Right lobe of liver (tissue), 4 donors: ENCODE measurements at regions not wholly inside any gene's neighbourhood (a gene's known extent, or its start where the extent isn't known, plus 50 kb on each side); places are given as distances from the start of the nearest gene placed in this dataset.

Experiments used
- POLR2A ChIP-seq: fragments of 450-650 bp; IDR thresholded peaks from one replicate; pipeline ENCODE4 v1.6.1; 2017; ENCODE audit warnings: antibody characterized with exemption, mild to moderate bottlenecking
- TF ChIP-seq, protein P1 (sequence below), 4 donors: fragments of 200-600 bp in 3 of 4; fragments of 450-650 bp in 1 of 4; IDR thresholded peaks; one replicate each; pipeline versions ENCODE4 v1.5.1 to v1.8.0; 2016 to 2022; ENCODE audit warnings: antibody characterized with exemption in 4 of 4, mild to moderate bottlenecking in 2 of 4
- donor health status: DM: no; HTN: no; CAD: no.
- donor health status: DM: no; HTN: no; CAD: no.
- donor health status: DM: no; HTN: yes; CAD: no.

DNA sequence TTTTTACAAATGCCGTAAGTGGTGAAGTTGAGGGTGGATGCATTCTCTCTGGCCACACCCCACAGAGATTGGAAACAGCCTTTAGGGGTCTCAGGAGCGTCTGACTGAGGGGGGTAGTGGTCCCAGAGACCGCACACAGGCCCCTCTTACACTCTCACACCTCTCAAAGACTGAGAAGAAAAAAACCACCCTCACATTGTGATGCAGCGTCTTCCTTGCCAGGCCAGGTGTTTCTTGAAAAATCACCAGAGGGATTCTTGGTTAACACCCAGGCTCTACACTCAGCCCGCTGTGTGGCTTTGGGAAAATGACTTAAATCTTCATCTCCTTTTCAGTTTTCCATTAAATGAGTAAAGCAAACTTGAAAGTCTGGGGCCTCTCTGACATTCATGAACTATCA is 115.8 kb upstream of the SPTLC3 start:
- TF ChIP-seq, protein P1, sequence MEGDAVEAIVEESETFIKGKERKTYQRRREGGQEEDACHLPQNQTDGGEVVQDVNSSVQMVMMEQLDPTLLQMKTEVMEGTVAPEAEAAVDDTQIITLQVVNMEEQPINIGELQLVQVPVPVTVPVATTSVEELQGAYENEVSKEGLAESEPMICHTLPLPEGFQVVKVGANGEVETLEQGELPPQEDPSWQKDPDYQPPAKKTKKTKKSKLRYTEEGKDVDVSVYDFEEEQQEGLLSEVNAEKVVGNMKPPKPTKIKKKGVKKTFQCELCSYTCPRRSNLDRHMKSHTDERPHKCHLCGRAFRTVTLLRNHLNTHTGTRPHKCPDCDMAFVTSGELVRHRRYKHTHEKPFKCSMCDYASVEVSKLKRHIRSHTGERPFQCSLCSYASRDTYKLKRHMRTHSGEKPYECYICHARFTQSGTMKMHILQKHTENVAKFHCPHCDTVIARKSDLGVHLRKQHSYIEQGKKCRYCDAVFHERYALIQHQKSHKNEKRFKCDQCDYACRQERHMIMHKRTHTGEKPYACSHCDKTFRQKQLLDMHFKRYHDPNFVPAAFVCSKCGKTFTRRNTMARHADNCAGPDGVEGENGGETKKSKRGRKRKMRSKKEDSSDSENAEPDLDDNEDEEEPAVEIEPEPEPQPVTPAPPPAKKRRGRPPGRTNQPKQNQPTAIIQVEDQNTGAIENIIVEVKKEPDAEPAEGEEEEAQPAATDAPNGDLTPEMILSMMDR (IDR thresholded peaks at IDR 0.05), result no peak
- no peak for TF ChIP-seq POLR2A
